Astrocyte (in vitro differentiated cells and primary cell): ENCODE measurements at regions not wholly inside any gene's neighbourhood (a gene's known extent, or its start where the extent isn't known, plus 50 kb on each side); places are given as distances from the start of the nearest gene placed in this dataset.
A peak's percentile ranks its signal among the peaks of the same experiment; 100 is the strongest.

Experiments
- DNase-seq: peaks from one replicate; pipeline ENCODE4 v3.0.0-alpha.2; 2010; ENCODE audit warnings: low read depth
- FAIRE-seq: peaks from 2 replicates; lab custom pipeline; 2011; peaks lifted over from hg19 to GRCh38; lab: Jason Lieb, UNC
- H2AFZ ChIP-seq: 2 replicates; pipeline ENCODE4 v1.6.0; 2012; ENCODE audit warnings: low read depth, low read length, inconsistent platforms
- H3K27ac ChIP-seq: 2 replicates; pipeline ENCODE4 v1.5.1; 2011; ENCODE audit warnings: low read depth, low read length, inconsistent platforms
- H3K27me3 ChIP-seq: 2 replicates; pipeline ENCODE4 v1.6.0; 2011; ENCODE audit warnings: low read length, inconsistent platforms; ENCODE audit not compliant: insufficient read depth
- H3K36me3 ChIP-seq: 2 replicates; pipeline ENCODE4 v1.5.1; 2011; ENCODE audit warnings: low read length, inconsistent platforms; ENCODE audit not compliant: insufficient read depth
- H3K4me1 ChIP-seq: 2 replicates; pipeline ENCODE4 v1.5.1; 2011; ENCODE audit warnings: low read length, inconsistent platforms; ENCODE audit not compliant: insufficient read depth
- H3K4me2 ChIP-seq: 2 replicates; pipeline ENCODE4 v1.6.0; 2012; ENCODE audit warnings: low read length, inconsistent platforms
- H3K4me3 ChIP-seq: 2 replicates; pipeline ENCODE4 v1.5.1; 2011; ENCODE audit warnings: low read depth, mild to moderate bottlenecking, low read length, inconsistent platforms; ENCODE audit not compliant: insufficient read depth
- H3K79me2 ChIP-seq: 2 replicates; pipeline ENCODE4 v1.6.0; 2012; ENCODE audit warnings: mild to moderate bottlenecking, low read length, inconsistent platforms; ENCODE audit not compliant: insufficient read depth
- H3K9ac ChIP-seq: 2 replicates; pipeline ENCODE4 v1.6.0; 2012; ENCODE audit warnings: mild to moderate bottlenecking, low read length, inconsistent platforms
- H3K9me3 ChIP-seq: 2 replicates; pipeline ENCODE4 v1.5.1; 2012; ENCODE audit warnings: low read depth, mild to moderate bottlenecking, low read length, inconsistent platforms; ENCODE audit not compliant: insufficient read depth
- H4K20me1 ChIP-seq: 2 replicates; pipeline ENCODE4 v1.6.0; 2012; ENCODE audit warnings: low read length, inconsistent platforms; ENCODE audit not compliant: insufficient read depth
- H3K27ac Mint-ChIP-seq: one replicate; pipeline ENCODE4 v1.8.0; 2021; ENCODE audit warnings: mild to moderate bottlenecking, mixed read lengths; ENCODE audit not compliant: unreplicated experiment
- H3K27me3 Mint-ChIP-seq: one replicate; pipeline ENCODE4 v1.8.0; 2021; ENCODE audit warnings: low read depth, mixed read lengths; ENCODE audit not compliant: unreplicated experiment
- H3K36me3 Mint-ChIP-seq: one replicate; pipeline ENCODE4 v1.8.0; 2021; ENCODE audit warnings: low read depth, mixed read lengths; ENCODE audit not compliant: unreplicated experiment
- H3K4me1 Mint-ChIP-seq: one replicate; pipeline ENCODE4 v1.8.0; 2021; ENCODE audit warnings: low read depth, mixed read lengths; ENCODE audit not compliant: unreplicated experiment
- H3K4me3 Mint-ChIP-seq: one replicate; pipeline ENCODE4 v1.8.0; 2021; ENCODE audit warnings: mild to moderate bottlenecking, moderate library complexity, mixed read lengths; ENCODE audit not compliant: unreplicated experiment
- H3K9me3 Mint-ChIP-seq: one replicate; pipeline ENCODE4 v1.8.0; 2021; ENCODE audit warnings: mild to moderate bottlenecking, mixed read lengths; ENCODE audit not compliant: unreplicated experiment
- CTCF ChIP-seq: IDR thresholded peaks from 2 replicates; pipeline ENCODE4 v1.5.1; 2011; ENCODE audit warnings: low read depth, mild to moderate bottlenecking, inconsistent platforms, low read length, moderate library complexity; ENCODE audit not compliant: insufficient read depth
- EZH2 ChIP-seq: IDR thresholded peaks from 2 replicates; pipeline ENCODE4 v1.6.1; 2012; ENCODE audit warnings: mild to moderate bottlenecking, low read length, inconsistent platforms; ENCODE audit not compliant: insufficient read depth

GRCh38 chr5:96259151-96259772 lies 173.8 kb downstream of the PCSK1 start:
- FAIRE-seq (peak; percentile 97), DNase-seq (peak; percentile 68)
- TF ChIP-seq EZH2 (no peak), CTCF (no peak)
- no peaks in the 10 kb centered on the region for H4K20me1 ChIP-seq
- no peak overlapping the region for H3K4me3 Mint-ChIP-seq
- H3K4me1 Mint-ChIP-seq = peaks cover 50% of the 10 kb centered on the region
- no peak overlapping the region for H3K4me3 ChIP-seq
- peak overlapping the region; percentile 50 for H3K4me2 ChIP-seq
- H3K27me3 ChIP-seq = no peaks in the 10 kb centered on the region
- H3K36me3 ChIP-seq = no peaks in the 10 kb centered on the region
- H3K9me3 ChIP-seq = no peaks in the 10 kb centered on the region
- H3K4me1 ChIP-seq = peaks cover 44% of the 10 kb centered on the region
- no peaks in the 10 kb centered on the region for H3K79me2 ChIP-seq
- H3K9ac ChIP-seq = peak overlapping the region; percentile 33
- H3K27me3 Mint-ChIP-seq = no peaks in the 10 kb centered on the region
- no peak overlapping the region for H2AFZ ChIP-seq
- peak overlapping the region; percentile 57 for H3K27ac ChIP-seq
- peaks cover 3% of the 10 kb centered on the region for H3K9me3 Mint-ChIP-seq
- peak overlapping the region; percentile 85 for H3K27ac Mint-ChIP-seq
- H3K36me3 Mint-ChIP-seq = no peaks in the 10 kb centered on the region

DNA sequence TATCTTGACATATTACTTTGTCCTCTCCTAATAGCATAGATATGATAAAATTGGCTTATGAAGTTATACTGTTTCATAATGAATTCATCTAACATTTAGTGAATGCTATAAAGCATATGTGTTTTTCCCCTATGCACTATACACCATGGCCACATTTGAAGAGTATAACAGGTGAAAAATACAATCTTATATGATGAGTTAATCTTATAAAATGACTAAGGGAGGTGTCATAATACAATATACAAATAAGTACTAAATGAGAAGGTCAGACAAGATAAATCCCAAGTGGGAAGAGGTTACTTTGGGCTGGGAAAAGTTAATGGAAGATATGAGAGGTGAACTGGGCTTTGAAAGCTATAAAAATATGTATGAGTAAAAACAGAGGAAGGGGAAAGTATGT lies 174.4 kb downstream of the PCSK1 start:
- TF ChIP-seq CTCF = no peak
- no peak for TF ChIP-seq EZH2
- H3K9me3 ChIP-seq = no peaks in the 10 kb centered on the region
- H3K9me3 Mint-ChIP-seq = peaks cover 3% of the 10 kb centered on the region
- no peak for DNase-seq
- H3K79me2 ChIP-seq = no peaks in the 10 kb centered on the region
- peak overlapping the region; percentile 50 for H3K4me2 ChIP-seq
- H2AFZ ChIP-seq = no peak overlapping the region
- H3K4me3 ChIP-seq = no peak overlapping the region
- no peaks in the 10 kb centered on the region for H3K36me3 Mint-ChIP-seq
- H3K9ac ChIP-seq = peak overlapping the region; percentile 33
- no peaks in the 10 kb centered on the region for H3K27me3 ChIP-seq
- peaks cover 50% of the 10 kb centered on the region for H3K4me1 Mint-ChIP-seq
- peak; percentile 63 for FAIRE-seq
- H3K27ac ChIP-seq = peak overlapping the region; percentile 67
- H3K27ac Mint-ChIP-seq = peak overlapping the region; percentile 85
- no peaks in the 10 kb centered on the region for H3K27me3 Mint-ChIP-seq
- no peak overlapping the region for H3K4me3 Mint-ChIP-seq
- no peaks in the 10 kb centered on the region for H4K20me1 ChIP-seq
- peaks cover 44% of the 10 kb centered on the region for H3K4me1 ChIP-seq
- H3K36me3 ChIP-seq = no peaks in the 10 kb centered on the region

DNA sequence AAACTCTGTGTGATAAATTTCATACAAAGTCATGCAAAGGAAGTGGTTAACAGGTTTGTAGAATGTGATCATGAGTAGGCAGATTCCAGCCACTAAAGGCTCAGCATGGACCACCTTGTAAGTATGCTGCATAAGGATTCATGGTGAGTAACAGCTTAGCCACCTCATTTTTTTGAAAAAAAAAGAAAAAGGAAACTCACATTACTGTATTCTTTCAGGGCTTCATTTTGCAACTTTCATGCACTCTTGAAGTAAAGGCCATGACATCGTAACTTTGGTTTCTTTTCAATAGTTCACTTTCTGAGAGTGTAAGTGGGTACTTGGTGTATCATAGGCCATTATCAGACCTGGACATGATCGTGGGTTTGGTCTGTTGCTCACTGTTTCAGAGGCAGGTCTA lies 175.1 kb downstream of the PCSK1 start:
- H3K27ac Mint-ChIP-seq = peak overlapping the region; percentile 96
- Histone ChIP-seq H3K79me2 (no peaks in the 10 kb centered on the region), H4K20me1 (no peaks in the 10 kb centered on the region), H3K9me3 (no peaks in the 10 kb centered on the region), H2AFZ (no peak overlapping the region), H3K4me2 (peak overlapping the region; percentile 50), H3K9ac (peak overlapping the region; percentile 11), H3K27me3 (no peaks in the 10 kb centered on the region), H3K4me1 (peaks cover 44% of the 10 kb centered on the region), H3K27ac (peak overlapping the region; percentile 67), H3K4me3 (no peak overlapping the region), H3K36me3 (no peaks in the 10 kb centered on the region)
- H3K36me3 Mint-ChIP-seq = no peaks in the 10 kb centered on the region
- no peak overlapping the region for H3K4me3 Mint-ChIP-seq
- DNase-seq (peak; percentile 92), FAIRE-seq (peak; percentile 83)
- TF ChIP-seq CTCF = no peak
- TF ChIP-seq EZH2 = no peak
- H3K27me3 Mint-ChIP-seq = no peaks in the 10 kb centered on the region
- peaks cover 3% of the 10 kb centered on the region for H3K9me3 Mint-ChIP-seq
- peaks cover 50% of the 10 kb centered on the region for H3K4me1 Mint-ChIP-seq
